Hematopoietic multipotent progenitor cell treated with erythropoietin and hydrocortisone succinate and interleukin-3 and kit ligand, for 17 days (in vitro differentiated cells): ENCODE measurements at regions not wholly inside any gene's neighbourhood (a gene's known extent, or its start where the extent isn't known, plus 50 kb on each side); places are given as distances from the start of the nearest gene placed in this dataset.

Experiments used
- DNase-seq: peaks from one replicate; pipeline ENCODE4 v3.0.0-alpha.2; 2015; ENCODE audit warnings: low spot score

DNA sequence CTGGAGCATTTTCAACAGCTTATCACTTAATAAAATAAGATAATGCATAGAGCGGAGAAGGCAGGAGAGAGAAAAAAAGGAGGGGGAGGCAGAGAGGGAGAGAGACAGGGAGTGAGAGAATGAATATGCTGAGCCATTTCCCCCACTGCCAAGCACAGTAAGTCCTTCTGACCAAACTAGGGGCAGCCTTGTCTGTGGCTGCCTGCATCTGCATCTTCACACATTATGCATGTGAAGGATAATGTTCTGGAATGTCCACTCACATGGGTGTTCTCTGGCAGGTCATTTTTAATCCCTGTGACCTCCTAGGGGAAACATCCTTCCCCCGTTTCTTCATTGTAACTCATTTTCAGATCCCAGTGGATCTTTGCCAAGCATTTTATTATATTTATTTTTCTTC, 269.3 kb downstream of the FOXA2 start:
- DNase-seq, result no peak

DNA sequence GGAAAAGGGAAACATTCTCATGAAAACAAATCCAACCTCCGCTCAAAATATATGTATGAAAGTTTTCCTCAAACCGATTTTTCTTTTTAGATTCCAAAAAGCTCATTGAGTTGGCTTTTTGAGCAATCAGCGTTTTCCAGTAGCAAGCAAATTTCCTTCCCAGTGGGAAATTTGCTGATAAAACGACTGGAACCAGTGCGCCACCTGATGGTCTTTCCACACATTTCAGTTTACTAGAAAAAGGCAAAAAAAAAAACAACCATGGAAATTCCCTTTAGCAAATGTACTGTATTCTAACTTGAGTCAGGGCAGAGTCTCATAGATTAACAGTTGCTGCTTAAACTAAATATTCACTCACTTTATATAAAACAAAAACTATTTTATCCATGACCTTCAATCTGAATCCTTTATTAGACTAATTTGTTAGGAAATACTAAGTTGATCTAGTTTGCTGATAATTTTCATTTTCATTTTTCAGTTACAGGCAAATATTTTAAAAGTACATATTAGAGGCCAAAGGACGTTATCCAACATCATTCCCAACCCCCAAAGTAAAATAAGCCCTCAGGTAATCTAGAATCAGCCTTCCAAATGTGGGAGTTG, 271.5 kb downstream of the FOXA2 start:
- DNase-seq, result no peak

DNA sequence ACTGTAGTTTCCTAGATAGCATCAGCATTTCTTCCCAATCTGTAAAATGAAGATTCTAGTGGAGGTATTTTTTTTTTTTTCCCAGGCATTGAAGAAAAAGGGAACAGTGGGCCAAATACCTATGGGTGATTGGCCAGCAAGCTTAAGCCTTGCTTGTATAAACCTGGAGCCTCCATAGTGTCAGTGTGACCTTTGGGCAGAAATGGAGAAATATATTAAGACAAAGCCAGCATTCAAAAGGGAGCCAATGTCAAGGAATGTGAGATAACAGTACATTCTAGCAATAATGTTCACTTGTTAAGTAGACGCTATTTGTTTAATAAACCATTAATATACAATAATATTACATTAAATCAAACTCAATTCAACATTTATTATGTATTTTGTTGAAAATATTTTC, 275.4 kb downstream of the FOXA2 start:
- DNase-seq, result no peak

DNA sequence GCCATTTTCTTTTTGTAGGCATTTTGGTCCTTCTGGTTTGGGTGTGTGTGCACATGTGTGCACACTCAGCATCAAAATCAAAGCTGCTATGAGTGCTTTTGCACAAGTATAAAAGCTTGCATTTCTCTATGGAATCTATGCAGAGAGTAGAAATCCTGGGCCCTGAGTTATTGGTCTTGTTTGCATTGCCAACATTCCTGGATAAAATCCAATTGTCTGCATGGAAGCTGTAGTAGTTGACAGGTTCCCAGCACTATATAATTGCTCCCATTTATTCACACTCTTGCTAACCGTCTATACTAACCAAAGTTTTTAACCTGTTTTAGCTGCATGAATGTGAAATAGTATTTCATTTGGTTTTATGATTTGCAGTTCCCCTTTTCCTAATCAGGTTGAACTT, 277.0 kb downstream of the FOXA2 start:
- DNase-seq, result no peak

DNA sequence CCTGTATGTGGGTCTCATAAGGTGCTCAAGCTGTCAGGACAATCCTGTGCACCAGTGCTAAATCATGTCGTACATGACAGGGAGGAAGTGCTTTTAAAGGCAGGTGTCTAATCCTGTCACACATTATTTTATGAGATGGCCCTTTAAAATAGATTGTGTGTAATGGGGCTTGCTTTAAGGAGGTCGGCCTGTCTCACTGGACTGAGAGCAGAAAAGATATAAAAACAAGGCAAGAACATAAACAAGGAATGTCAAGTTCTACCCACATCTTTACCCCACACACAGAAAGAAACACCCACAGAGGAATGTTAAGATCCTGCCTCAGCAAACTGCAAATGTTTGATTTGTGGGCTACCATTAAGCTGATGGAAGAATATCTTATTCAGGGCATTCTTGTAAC, 279.0 kb downstream of the FOXA2 start:
- DNase-seq, result no peak

DNA sequence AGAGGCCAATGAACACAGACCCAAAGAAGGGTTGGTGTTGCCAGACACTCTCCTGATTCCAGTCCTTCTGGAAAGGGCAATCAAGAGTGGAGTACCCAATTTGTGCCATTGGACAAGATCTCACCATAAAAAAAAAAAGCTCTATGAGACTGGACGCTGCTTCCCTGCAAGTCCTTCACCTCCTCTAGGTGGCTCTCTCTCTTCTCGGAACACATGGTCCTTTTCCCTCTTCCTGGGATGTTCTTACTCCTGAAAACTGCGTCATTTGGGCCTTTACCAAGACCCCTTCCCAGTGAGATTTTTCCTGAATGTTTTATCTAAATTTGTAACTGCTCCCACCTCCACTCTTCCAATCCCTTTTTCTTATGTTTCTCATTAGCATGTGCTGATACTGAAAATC, 280.8 kb downstream of the FOXA2 start:
- no peak for DNase-seq

DNA sequence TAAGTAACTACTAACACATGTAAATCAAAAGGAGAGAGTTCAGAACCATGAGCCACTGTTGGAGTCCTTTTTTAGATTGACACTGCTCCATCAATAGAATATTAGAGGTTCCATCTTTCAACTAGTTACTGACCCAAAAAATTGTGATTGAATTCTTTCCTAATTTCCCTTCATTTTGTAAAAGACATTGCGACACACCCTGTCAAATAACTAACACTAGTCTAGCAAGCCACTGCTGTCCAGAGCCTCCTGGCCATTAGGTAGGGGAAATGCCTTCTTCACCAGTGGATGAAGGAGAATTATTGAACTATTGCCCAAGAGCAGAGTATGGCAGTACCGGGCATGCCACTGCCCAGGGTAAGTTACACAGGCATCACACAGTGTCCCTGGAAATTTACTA, 282.3 kb downstream of the FOXA2 start:
- DNase-seq, result no peak

DNA sequence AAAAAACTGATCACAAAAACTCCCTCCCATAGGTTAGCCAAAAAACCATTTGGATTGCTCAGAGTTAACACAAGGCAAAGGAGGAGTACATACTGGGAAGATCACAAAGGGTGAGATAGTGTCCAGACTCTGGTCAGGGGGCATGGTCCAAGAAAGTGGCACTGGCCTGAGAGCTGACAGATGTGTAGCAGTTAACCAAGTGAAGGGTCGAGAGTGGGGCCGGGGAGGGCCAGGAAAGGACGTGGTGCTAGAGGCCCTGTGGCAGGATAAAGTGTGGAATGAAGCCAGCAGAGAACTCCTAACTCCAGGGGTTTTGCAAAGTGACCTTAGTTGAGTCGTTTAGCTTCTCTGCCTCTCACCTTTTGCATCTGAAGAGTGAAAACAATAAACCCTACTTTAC, 290.5 kb downstream of the FOXA2 start:
- no peak for DNase-seq

DNA sequence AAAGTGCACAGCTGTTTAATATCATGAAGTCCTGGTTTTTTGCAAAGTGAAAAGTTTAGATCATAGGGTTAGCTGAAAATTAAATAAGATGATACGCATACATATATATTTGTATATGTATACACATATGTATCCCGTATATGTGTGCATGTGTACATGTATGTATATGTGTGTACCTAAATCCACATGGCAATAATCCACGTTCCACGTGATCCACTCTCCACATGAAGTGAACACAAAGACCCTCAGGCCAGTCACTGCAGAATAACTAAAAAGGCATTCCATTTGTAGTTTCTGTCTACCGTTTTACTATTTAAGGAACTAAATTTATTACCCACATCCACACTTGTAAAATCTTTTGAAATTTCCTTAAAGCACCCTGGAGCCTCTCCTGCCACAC, 294.9 kb downstream of the FOXA2 start:
- no peak for DNase-seq

DNA sequence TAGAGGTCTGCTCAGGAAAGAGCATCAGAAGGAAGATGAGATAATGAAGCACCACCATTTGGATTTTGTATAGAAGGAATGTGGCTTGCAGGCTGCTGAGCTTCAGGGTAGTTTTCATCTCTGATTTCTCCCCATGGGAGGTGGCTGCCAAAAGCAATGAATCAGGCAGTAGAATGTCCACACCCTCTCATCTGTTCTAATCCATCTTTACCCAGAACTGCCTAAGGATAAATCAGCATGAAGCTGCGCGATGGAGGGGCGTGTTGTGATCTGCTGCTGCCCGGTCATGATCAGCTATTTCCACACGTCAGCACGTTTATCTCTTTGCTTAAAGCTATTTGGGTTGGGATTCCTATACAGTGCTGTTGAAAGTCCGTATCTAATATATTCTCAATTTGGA, 295.4 kb downstream of the FOXA2 start:
- DNase-seq, result no peak

DNA sequence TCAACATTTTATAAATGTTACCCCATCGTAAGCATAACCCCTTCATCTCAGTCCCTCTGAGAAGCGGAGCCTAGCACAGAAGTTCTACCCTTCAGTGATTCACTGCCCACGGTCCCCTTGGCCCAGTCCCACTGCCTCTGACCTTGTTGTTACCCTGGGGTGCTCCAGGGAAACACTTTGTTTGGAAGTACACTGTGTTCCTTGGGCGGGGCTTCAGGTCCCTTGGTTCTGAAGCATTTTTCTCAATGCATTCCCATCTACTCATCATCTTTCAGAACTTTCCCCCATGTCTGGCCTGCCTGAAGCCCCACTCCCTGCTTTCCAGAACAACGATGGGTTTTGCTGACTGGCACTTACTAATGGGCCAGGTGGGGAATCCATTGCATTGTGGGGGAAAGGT, 296.2 kb downstream of the FOXA2 start:
- no peak for DNase-seq

DNA sequence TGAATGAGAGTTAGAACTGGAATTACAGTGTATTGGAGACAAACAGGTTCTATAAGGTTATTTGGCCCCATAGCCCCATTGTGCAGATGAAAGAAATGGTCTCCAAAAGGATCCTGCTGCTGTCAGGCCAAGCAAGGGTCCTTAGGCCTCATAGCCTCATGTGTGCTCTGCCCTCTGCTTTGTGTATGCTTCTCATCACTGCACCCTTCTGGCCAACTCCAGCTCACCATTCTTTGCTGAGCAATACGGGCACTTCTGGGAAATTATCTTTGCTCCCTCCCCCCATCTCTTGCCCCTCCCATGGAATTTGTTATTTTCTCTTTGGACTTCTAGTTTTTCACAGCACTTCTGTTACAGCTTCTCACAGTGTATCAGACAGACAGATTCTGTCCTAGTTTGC, 298.8 kb downstream of the FOXA2 start:
- DNase-seq, result no peak

DNA sequence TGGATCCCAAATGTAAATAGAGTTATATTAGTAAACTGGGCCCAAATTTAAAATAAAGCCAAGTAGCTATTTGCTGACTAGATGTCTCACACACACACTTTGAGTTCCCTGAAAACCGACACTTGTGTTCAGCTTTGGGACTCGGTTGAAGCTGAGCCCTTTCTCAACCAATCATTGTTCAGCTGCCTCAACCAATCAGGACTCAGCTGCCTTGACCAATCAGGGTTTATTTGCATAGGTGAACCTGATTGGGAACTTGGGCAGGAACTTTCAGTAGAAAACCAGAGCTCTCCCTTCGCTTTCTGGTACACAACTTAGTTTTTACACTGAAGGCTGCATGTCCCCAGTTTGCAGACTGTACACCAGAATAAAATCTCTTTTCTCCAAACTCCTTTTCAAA, 301.7 kb downstream of the FOXA2 start:
- no peak for DNase-seq

DNA sequence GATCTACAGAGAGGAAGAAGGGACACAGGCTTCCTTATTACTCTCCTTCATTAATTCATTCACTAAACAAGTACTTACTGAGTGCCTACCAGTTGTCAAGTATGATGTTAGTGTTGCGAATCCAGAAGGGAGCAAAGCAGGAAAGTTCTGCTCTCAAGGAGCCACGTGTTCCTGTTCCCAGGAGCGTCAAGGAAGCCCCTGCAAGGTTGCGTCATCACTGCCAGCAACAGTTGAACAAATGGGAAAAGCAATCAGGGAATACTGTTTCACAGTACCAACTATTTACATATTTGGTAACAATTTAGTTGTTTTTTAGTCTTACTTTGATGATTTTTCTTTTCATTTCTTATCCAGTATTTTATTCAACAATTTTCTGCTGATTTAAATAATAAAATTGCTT, 310.0 kb downstream of the FOXA2 start:
- DNase-seq, result no peak

DNA sequence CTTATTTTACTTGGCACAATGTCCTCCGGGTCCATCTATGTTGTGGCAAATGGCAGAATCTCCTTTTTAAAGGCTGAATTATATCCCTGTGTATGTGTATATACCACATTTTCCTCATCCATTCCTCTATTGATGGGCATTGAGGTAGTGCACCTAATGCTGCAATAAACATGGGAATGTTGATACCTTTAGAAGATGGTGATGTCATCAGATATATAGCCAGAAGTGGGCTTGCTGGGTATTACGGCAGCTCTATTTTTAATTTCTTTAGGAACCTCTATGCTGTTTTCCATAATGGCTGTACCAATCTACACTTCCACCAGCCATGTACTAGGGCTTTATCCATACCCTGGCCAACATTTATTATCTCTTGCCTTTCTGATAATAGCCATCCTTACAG, 315.7 kb downstream of the FOXA2 start:
- no peak for DNase-seq

DNA sequence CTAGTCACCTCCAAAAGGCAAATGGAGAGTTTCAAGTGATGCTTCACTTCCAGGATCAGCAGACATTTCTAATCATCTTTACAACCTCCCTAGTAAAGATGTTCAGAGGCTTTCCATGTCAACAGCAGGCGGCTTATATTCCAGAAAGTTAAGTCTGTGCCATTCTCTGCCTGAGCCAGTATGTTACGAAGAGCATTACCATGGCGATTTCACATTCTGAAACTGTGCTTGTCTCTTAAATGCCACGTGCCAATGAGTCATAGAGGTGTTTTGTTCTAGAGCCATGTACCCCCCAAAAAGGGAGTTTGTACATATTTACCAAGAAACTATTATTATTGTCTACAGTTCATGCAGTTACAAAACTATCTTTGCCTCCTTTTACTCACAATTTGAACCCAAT, 319.5 kb downstream of the FOXA2 start:
- DNase-seq, result no peak

DNA sequence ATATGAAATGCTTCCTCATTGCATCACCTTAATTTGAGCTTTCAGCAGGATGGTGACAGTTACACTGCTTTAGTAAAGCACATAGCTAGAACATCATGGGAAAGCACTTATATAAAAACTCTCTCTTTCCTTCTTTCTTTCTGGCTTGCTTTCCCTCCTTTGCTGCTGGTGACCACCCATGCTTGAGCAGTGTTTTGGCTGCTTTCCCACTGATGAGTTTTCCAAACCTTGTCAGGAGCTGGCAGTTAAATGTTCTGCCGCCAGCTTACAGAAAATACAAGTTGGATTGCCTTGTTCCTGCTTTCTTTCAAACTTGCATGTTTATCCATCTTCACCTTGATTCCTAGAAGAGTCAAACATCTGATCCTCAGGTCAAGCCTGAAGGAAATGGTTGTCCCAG, 323.9 kb downstream of the FOXA2 start:
- DNase-seq, result no peak

DNA sequence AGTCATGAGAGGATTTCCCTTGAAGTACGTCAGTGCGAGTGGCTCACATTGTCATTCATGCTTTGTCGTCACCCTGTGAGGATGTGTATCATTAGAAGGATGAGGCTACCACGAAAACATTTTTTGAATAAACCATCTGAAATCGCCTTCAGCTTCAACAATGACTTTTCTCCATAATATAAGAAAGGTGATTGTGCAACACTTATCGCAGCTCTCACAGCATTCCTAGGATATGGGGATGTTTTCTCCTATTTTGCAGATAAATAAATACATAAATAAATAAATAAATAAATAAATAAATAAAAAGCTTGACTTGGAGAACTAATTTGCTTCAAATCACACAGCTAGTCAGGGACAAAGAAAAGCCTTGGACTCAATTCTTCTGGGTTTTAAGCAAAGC, 326.5 kb downstream of the FOXA2 start:
- DNase-seq, result no peak

DNA sequence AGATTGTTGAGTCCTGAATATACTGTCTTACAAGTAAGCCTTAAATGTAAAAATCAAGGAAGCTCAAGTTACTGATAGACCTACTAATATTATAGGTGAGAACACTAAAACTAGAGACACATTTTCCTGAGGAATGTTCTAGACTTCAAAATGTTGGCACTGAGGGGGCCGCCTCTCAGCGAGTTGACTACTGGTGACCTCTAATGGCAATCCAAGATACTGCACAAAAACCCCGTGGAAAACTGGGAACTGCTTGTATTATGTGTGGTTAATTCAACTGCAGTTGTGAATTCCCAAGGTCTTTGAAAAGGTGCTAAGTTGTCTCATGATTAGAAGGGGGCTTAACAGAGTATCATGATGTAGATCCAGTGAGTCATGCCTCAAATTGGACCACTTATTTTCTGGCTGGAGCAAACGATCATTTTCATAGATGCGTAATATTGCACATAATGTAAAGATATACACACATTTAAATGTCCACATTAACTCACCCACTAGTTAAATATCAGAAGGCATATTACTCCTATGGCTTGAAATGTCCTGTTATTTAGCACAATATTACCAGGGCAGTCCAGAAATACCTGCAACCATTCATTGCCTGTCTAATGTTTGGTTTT, 336.2 kb downstream of the FOXA2 start:
- no peak for DNase-seq

DNA sequence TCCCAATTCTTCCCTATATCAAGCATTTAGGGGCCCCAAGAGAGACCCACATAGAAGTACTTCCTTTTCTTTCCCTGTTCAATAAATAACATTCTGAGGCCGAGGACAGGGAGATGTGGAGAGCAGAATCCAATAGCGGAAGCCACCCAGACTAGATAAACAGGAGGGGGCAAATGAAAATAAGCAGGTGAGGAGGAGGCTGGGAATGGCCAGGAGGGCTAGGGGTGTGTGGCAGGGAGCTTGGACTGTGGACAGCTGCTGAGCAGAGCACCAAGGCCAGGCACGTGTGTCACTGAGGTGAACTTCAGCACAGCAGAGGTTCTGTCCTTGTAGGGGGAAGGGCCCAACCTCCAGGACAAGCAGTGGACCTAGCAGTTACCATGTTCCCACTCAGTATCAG, 339.2 kb downstream of the FOXA2 start:
- no peak for DNase-seq

DNA sequence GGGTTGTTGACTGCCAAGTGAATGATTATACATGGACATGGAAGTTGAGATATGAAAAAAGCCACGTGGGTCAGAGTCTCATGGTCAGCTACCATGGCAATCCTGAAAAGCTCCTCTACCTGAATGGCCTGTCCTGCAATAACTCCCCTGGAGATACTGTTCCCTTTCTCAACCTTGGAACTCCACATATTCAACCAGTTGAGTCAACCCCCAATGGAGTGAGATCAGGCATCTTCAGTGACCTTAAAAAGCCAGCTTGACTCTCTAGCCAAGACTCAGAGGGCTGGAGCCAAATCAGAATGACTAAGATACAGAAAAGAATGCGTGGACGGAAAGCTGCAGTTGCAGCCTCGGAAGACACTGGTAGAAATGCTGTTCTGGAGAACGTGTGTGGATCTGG, 341.3 kb downstream of the FOXA2 start:
- no peak for DNase-seq

DNA sequence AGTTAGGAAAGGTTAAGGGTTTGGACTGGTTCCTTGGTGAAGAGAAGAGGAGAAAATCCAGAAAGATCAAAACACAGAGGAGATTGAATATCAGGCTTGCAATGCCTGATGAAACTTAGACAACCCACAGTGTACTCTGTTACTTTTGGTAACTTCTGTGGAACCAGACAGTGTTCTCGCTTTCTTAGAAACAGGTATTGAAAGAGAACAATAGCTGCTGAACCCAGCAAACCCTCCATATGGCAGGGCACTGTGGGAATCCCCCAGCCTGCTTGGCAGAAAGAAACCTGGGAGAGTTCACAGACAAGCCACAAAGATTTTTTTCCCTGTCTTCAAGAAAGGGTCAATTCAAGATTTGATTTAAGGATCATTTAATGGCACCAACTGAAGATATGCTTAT, 342.8 kb downstream of the FOXA2 start:
- DNase-seq, result no peak

DNA sequence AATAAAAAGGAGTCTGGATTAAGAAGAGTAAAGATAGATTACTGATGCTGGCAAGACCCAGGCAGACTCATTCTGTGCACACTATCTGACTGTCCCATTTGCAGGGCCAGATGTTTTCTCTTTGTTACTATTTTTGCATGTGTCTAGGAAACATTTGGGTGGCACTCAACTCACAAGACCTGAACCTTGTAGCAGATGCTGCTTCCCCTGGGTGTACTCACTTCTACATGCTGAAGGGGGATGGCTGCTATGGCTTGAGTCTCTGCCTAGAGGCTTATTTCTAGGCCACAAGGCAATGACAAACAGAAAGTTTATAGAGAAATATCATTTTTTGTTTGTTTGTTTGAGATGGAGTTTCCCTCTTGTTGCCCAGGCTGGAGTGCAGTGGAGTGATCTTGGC, 351.4 kb downstream of the FOXA2 start:
- DNase-seq, result no peak

DNA sequence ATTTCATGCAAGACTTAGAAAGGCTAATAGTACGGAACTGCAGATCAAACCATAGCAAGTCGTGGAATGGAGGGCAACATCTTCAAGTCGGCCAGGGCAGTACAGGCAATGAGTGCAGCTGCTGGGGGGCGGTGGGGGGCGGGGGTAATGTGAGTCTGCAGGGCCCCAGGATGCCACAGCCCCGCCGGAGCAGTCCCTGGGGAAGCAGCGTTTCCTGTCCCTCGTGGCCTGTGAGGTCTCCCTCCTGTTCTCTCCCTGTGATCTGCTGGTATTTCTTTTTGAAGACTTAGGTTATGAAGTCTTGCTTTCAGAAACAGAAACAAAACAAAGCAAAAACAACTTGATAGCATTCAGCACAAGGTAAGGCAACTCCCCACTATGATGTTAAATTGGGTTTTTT, 351.9 kb downstream of the FOXA2 start:
- no peak for DNase-seq
